HG03378 (cell line): ENCODE measurements at regions not wholly inside any gene's neighbourhood (a gene's known extent, or its start where the extent isn't known, plus 50 kb on each side); places are given as distances from the start of the nearest gene placed in this dataset.
A peak's percentile ranks its signal among the peaks of the same experiment; 100 is the strongest.

Experiments used
- ATAC-seq: cut with Tn5 transposase; IDR thresholded peaks from one replicate; pipeline ENCODE4 v1.9.1; 2021; ENCODE audit warnings: mild to moderate bottlenecking, moderate library complexity; ENCODE audit not compliant: unreplicated experiment

DNA sequence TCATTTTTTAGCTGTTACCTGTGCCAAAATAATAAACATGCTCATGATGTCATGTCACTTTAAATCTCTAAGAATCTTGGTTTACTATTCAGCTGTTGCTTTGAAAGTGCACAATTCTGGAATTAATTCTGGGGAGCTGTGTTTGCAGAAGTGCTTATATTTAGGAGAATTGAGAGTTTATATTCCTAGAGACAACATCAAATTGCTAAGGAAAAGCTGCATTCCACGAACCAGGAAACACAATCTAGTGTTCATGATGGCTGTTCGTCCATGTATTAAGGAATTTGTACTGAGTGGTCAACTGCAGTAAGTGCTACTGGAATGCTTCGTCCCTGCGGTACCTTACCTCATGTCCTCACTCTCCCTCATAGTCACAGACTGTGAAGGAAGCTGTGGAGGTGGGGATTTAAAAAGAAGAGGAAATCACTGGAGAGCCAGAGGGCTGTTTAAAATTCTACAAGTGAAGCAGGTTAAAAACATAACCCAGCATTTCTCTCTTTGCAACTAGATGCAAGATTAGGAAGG lies 161.0 kb downstream of the TRMT11 start:
- ATAC-seq, result no peak

DNA sequence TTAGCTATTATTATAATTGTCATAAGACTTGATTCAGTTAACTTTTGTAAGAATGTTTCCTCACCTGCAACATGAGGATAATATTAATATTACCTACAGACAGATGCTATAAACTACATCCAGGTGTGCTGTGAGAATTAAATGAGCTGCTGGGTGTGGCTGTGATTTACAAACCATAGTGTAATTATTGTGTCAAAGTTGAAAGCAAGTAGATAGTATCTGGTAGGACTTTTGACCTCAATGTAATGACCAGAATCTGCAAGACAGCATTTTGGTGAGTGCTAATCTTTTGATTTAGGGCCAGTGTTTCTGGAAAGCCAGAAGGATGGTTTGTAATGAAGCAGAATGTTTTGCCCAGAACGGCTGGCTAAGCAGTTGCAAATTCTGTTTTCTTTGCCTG lies 162.5 kb downstream of the TRMT11 start:
- ATAC-seq, result no peak

DNA sequence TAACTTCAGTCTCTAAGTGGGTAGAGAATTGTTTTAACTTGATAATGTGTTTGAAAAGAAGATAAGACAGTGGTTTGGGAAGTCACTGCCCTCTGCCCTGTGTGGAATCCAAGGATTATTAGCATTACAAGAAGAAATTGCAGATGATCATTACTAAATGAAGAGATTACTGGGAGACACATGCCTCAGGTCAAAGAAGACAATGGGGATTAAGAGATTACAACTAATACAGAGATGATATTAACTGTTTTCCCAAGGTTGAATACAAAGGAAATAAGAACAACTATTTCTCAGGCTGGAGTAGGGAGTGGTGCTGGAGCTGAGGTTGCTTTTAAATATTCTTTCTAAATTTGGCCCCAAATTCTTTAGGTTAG lies 166.0 kb downstream of the TRMT11 start:
- ATAC-seq, result no peak

DNA sequence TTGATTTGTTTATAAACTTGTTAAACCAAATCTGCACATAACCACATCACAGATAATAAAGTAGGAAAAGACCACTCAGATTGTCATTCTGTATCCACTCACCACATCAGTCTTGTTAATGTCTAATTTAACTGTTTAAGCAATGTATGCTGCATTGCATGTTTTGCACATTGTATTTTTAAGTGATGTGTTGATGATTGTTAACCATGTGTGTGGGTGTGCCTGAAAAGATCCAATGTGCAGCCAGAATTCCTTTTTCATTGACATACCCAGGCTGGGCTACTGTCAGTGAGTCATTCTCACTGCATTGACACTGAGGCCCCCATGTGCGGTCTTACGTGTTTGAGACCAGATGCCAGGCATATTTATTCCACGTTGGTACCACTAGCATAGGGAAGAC lies 167.3 kb downstream of the TRMT11 start:
- ATAC-seq, result no peak

DNA sequence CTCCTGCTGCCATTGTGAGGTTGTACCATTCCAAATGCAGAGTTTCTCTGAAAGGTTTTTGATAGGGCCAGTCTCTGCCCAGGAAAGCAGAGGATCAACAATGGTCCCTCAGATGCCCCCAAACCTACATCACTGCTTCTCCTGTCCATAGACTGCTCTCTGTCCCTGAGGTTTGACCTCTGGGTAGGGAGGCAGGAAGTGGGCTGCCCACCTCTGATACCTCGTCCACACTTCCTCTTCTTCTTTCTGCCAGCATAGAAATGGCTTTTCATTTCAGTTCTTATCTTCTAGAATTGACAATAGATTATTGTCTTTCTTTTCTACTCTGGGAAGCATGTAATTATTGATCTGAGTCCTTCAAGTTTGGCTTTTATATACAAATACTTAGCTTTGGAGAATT lies 170.6 kb downstream of the TRMT11 start:
- peak; percentile 93 for ATAC-seq

DNA sequence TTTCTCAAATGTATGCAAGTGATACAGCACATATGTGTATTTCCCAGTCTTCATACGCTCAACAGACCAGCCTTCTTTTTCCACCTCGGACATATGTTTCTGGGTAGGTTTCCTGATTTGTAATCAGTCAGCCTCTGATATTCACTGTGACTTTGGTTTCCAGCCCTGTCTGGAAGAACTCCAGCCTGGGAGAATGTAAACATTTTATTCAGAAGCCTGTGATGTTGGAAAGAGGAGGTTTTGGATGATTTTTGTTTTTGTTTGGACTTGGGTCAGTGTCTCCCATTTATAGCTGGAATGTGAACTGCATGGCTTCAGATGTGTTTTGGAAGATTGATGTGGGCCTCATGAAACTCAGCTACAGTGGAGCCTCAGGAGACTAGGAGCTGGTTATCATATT lies 172.2 kb upstream of the CENPW start:
- ATAC-seq, result no peak

DNA sequence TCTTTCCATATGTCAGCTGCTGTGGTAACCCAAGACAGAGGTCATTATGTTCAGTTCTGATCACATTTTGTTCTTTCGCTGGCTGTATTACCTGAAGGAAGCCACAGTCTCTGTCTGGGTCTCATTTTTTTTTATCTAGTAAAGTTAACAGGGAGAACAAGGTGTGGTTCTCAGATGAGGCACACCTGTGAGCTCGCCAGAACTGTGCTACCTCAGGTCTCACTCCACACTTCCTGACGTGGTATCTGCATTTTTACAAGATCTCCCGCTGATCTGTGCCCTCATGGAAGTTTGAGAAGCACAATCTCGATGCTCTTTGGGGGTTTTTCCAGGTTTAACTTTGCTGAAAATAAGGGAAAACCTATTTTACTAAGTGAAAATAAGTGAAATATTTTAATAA lies 169.5 kb upstream of the CENPW start:
- no peak for ATAC-seq

DNA sequence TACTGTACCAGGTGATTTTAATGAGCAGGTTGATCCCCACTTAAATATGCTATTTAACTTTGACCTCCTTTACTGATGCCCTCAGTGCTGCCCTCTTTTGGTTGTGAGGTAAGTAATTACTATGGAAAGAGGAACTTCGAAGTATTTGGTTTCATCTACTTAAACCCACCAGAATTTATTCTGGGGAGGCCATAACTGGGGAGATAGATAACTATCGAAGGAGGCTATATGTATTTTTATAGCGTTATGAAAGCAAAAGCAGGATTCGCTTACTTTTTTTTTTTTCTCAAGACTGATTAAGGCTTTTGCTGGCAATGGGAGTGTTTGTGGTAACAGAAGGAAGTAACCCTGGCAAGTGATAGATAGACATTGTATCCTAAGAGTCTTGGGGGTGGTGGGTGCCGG lies 168.9 kb upstream of the CENPW start:
- ATAC-seq, result peak; percentile 87

DNA sequence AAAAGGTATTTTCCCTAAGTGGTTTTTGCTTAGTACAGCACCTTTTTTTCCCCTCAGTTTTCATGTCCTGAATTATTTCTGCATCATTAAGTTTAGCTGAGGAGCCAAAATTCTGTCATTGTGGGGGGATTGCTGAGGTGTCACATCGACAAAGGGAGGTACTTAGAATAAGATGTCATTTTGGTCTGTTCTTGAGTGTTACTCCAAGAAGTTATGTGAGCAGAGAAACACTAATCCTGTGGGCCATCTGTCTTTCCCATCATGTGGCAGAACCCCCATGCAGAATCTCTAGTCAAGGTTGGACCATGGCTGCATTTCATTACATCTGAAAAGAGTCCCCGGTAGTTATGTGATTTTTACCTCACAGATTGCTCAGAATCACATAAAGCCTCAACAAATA lies 167.8 kb upstream of the CENPW start:
- ATAC-seq, result no peak

DNA sequence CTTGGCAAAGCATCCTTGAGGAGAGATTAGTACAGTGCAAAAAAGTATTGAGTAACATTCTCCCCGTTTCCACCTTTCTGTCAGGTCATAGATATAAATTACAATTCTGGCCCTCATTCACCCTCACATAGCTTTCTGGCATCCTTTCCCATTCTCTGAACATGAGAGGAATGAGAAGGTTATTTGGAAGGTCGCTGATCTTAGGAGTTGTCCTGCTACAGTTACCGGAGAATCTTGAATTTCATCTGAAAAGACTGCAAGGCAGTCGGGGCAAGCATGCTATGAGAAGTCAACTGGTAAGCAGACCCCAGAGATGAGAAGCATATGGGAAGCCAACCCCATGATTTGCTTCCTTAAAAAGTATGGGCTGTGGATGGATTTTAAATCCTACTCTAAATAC lies 166.7 kb upstream of the CENPW start:
- ATAC-seq, result no peak

DNA sequence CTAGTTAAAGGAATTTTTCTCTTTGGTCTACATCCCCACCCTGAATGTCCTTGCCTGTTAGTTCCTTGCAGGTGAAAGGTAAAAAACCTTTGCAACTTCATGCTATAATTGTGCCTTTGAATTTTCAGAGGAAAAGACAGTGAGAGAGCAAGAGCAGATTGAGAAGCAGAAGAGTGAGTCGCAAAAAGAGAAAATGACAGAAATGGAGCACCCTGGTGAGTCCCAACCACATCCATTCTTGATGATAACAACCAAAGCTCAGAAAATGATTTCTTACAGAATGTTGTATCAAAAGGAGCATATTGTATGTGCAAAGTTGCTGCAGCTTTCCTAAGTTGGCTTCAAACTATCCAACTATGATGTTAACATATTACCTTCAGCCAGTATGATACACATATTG lies 165.2 kb upstream of the CENPW start:
- ATAC-seq, result no peak

DNA sequence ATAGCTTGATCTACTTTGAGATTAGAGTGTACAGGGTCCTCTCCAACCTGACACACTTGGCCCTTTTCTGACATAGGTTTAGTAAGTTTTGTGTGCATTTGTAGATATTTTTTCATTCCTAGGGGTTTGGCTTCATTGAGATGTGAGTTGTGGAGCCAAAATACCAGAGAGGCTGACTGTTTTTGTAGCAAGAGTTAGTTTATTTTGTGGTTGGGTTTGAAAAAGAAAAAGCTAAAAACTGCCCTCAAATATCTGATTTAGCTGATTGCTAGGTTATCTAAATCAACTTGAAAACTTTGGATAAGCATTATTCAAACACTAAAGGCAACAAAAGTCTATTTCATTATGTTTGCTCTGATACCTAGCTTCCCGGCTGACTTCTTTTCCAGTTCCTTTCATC lies 164.7 kb upstream of the CENPW start:
- ATAC-seq, result no peak

DNA sequence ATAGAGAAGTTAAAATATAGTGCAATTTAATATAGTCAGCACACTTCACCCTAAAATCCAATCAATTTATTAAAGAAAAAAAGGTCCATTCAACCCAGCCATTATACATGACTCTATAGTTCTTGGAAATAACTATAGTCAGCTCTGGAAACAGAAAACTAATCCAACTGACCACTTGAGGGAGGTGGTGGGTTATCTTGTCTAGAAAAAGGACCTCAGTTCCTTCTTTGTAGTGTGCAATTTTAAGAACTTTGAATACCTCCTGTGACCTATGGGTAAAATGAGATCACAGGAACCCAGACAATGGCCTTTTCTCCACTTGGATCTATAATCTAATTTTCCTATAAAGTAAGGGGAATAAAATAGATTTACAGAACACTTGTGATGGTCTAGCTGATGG lies 163.6 kb upstream of the CENPW start:
- ATAC-seq, result no peak

DNA sequence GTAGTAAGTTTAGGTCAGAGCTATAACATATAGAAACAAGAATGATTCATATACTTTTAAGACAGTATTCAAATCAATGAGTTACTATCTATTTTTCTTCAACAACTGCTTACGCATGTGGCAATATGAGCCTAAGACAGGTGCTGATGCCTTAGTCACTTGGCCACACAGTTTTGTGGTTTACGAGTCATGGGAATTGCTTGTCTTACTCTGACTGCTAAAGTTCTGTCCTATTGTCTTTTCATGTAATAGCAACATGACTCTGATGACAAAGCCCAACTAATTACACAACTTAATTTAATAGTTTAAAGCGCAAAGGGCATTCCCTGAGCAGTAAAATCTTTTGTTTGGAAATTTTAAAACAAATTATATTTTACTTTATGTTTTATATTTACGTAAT lies 159.3 kb upstream of the CENPW start:
- ATAC-seq, result peak; percentile 69

DNA sequence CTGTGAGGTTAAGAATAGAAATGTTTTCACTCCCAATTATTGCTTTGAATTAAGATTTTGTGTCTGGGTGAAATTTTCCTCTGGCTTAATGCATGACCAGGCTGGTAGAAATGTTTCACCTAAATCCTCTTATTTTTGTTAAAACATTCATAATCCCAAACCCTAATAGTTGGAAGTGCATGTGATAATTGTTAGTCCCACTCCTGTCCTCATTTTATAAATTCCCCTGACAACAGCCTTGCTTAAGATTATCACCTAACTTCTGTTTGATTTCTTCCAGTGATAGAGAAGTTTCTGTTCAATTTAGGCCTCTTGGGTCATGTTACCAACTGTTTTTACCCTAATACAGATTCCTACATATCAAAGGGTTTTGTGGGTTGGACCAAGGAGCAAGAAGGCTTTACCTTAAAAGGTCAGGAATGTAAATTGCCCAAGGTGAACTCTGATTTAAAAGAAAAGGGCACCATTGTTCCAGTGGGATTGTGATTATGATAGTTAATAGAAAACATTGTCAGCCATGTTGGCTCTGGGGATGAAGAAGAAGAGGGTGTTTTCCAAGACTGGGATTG lies 158.7 kb upstream of the CENPW start:
- ATAC-seq, result no peak

DNA sequence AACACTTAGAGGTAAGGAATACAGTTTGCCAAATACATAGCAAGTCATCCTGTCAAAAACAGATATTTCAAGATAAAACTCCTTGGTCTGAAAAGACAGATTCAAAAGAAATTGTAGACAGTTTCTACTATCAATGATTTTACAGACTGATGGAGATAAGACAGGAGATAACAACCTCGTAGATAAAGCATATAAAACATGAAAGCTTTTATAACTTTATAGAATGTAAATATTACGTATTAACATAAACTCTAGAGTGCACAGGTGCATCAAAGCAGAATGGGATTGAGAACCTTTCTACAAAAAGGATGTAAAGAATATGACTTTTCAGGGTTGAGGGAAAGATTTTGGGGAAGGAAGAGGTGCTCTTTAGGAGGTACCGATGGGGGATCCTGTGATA lies 158.0 kb upstream of the CENPW start:
- no peak for ATAC-seq

DNA sequence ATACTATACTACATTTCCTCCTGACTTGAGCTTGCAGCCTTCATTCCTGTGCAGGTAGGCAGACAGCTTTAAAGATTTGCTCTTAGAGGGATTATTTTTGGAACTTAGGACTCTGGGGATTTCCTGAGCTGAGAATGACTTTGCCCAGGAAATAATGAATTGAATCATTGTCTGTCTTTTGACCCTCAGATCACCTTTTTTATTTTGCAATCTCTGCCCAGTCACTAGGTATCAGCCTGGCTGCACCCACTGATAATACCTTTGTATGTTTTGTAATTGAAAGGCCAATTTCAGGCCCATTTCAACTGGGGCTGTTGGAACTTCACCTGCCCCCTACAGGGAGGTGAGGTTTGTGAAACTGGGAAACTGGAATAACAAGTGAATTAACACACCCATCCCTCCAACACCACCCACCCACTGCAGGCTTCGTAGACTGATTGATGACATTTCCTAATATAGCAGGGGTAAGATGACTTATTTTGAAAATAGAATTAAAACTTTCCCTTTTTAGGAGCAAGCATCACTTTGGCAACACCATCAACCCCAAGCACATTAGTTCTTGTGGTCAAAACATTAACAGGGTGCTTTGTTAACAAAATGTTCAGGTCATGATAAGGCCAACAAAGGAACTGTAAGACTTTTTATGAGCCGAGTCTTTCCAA lies 157.1 kb upstream of the CENPW start:
- peak; percentile 51 for ATAC-seq

DNA sequence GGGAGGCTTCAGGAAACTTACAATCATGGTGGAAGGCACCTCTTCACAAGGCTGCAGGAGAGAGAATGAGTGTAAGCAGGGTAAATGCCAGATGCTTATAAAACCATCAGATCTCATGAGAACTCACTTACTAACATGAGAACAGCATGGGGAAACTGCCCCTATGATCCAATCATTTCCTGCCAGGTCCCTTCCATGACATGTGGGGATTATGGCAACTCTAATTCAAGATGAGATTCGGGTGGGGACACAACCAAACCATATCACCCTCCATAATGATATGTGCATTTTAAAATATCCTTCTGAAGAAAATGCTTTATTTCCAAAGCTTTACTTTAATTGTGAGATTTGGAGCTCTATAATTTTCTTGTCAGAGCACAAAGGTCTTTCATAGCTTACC lies 154.1 kb upstream of the CENPW start:
- ATAC-seq, result no peak

DNA sequence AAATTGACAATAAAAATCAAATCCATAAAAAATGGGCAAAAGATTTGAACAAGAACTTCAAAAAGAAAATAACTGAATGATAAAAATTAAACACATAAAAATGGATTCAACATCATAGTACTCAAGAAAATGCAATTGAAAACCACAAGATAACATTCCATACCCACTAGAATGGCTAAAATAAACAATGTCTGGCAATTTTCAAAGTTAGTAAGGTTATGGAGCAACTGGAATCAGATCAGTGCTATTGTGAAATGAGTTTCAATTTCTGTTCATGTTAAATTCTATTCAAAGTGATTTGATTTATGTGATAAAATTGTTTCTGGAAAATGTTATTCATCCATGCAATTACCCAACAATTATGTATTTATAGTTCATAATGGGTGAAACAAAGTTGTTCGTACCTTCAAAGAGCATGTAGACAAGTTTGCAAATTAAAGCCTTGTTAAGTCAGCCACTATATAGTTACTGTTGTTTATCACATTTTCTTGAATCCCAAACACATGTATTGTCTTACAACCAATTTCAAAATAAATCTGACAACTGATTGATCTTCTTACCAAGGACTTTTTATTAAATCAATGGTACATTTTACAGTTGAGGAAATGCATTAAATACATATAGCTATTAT lies 151.5 kb upstream of the CENPW start:
- no peak for ATAC-seq

DNA sequence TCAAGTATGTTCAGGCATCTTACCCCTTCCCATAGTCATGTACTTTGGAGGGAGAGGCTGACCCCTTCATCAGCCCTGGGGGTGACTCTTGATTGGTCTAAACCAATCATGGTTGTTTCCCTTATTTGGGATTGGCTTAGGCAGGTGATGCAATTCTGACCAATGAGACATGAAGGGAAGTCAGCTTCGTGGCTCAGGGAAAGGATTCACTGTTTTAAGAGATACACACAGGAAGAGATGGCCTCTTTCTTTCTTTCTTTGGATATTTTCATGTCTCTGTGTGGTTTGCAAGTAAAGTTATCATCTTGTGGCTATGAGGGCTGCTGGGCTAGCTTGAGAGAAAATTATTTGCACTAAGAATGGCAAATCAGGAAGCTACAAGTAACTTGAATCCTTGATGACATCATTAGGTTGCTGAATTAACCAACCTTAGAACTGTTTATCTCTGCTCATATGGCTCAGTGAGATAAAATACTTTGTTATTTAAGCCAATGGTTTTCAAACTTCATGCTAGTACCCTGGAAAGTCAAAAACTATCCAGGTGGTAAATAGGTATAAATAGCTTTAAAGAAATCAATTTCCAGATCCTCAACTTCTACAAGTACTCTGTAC lies 144.2 kb upstream of the CENPW start:
- ATAC-seq, result no peak

DNA sequence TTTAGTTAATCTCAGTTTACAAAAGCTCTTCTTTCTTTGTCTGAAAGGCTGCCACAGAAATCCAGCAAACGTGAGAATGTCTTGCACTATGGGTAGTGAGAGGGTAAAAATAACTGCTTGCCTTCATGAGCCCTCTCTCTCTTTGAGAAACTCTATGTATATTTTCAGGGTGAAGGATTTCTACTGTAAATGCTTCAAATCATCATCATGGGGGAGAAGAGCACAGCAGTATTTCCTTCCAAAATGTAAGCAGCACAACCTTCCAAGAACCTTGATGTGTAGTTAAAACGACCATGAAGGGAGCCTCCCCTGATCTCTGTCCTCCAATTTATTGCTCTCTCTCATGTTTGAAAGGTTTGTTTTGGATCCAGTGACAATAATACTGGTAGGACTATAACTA lies 141.3 kb upstream of the CENPW start:
- no peak for ATAC-seq

DNA sequence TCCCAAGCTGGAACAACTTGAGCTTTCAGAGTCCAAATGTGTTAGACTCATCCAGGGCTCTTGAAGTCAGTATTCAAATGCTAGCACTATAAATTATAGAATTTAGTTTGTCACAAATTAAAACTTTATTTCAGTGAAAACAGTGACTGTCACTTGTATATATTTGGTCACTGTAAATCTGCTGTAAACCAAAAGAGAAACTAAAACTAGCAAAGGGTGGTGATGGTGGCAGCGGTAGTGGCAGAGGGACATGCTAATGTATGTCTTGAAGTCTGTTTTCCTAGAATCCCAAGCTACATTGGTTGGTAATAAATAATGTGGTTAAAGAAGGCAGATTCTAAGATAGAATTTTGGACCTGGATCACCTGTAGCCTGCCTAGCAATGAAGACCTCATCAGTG lies 140.4 kb upstream of the CENPW start:
- ATAC-seq, result no peak
